Upper lobe of right lung (tissue), 1 donor: ENCODE measurements at regions not wholly inside any gene's neighbourhood (a gene's known extent, or its start where the extent isn't known, plus 50 kb on each side); places are given as distances from the start of the nearest gene placed in this dataset.

ENCODE experiments used
- ATAC-seq: fragments of 200-7000 bp; cut with Tn5 transposase; one replicate; pipeline ENCODE4 v1.9.1; 2020; ENCODE audit warnings: mild to moderate bottlenecking, moderate library complexity
- DNase-seq: peaks from one replicate; pipeline ENCODE4 v3.0.0-alpha.2; 2020
- H3K27ac ChIP-seq: fragments of 200-600 bp; one replicate; pipeline ENCODE4 v1.8.0; 2022
- H3K27me3 ChIP-seq: fragments of 200-600 bp; one replicate; pipeline ENCODE4 v1.8.0; 2022; ENCODE audit warnings: mild to moderate bottlenecking
- H3K36me3 ChIP-seq: fragments of 200-600 bp; one replicate; pipeline ENCODE4 v1.8.0; 2022
- H3K4me1 ChIP-seq: fragments of 200-600 bp; one replicate; pipeline ENCODE4 v1.8.0; 2022
- H3K4me3 ChIP-seq: fragments of 200-600 bp; one replicate; pipeline ENCODE4 v1.8.0; 2022; ENCODE audit warnings: mild to moderate bottlenecking
- H3K9me3 ChIP-seq: fragments of 200-600 bp; one replicate; pipeline ENCODE4 v1.8.0; 2022
- intact Hi-C: fragments of 100-400 bp; cut with DNase I; formaldehyde crosslinking; loops from one replicate; pipeline ENCODE4 v1.11.0; 2022
- TF ChIP-seq, protein P1 (sequence below): fragments of 200-600 bp; IDR thresholded peaks from one replicate; pipeline ENCODE4 v1.8.0; 2022; ENCODE audit warnings: antibody characterized with exemption
- donor health status: DM: no; HTN: yes; CAD: no; lungs with severe emphysema.

DNA sequence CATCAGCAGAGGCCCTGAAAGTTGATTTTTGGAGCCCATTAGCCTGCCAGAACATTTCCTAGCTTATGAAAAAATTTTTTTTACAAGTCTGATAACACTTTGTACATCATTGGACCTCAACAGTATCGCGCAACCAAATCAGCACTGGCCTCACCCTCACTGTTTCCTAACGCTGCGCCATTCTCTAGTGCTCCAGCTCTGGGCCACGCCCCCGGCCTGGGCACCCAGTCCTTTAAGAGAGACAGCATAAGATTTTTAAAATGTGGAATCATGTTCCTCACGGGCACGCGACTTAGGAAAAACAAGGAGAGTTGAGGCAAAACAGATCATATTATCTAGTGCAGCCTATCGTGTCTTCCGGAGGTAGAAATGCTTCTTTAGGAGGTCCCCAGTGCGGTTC lies 114.5 kb downstream of the BOD1 start:
- Histone ChIP-seq H3K36me3 (no peaks in the 10 kb centered on the region), H3K9me3 (no peaks in the 10 kb centered on the region), H3K27me3 (no peaks in the 10 kb centered on the region), H3K4me3 (no peak overlapping the region), H3K27ac (no peak overlapping the region), H3K4me1 (no peaks in the 10 kb centered on the region)
- TF ChIP-seq, protein P1, sequence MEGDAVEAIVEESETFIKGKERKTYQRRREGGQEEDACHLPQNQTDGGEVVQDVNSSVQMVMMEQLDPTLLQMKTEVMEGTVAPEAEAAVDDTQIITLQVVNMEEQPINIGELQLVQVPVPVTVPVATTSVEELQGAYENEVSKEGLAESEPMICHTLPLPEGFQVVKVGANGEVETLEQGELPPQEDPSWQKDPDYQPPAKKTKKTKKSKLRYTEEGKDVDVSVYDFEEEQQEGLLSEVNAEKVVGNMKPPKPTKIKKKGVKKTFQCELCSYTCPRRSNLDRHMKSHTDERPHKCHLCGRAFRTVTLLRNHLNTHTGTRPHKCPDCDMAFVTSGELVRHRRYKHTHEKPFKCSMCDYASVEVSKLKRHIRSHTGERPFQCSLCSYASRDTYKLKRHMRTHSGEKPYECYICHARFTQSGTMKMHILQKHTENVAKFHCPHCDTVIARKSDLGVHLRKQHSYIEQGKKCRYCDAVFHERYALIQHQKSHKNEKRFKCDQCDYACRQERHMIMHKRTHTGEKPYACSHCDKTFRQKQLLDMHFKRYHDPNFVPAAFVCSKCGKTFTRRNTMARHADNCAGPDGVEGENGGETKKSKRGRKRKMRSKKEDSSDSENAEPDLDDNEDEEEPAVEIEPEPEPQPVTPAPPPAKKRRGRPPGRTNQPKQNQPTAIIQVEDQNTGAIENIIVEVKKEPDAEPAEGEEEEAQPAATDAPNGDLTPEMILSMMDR: no peak
- intact Hi-C loops: no loop called here
- ATAC-seq (no peak), DNase-seq (no peak)

DNA sequence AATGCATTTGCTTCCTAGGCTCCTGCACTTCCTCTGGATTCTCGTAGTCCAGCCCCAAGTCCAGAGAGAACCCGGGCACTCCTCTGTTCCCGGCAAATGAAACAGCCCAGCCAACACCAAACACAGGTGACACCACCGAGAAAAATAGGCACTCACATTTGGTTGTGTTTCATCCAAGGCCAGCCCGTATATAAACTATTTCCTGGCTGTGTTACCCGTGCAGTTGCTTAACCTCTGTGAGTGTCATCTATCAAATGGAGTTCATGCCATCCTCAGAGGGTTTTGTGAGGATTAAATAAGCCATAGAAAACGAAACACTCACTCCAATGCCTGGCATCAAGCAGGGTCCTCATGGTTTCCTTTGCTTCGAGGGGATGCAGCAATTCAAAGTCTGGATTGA lies 115.2 kb downstream of the BOD1 start:
- no peaks in the 10 kb centered on the region for H3K36me3 ChIP-seq
- H3K4me1 ChIP-seq: no peaks in the 10 kb centered on the region
- DNase-seq: no peak
- TF ChIP-seq, protein P1: no peak
- no peaks in the 10 kb centered on the region for H3K27me3 ChIP-seq
- H3K27ac ChIP-seq: no peak overlapping the region
- intact Hi-C loops: no loop called here
- no peak overlapping the region for H3K4me3 ChIP-seq
- no peak for ATAC-seq
- no peaks in the 10 kb centered on the region for H3K9me3 ChIP-seq

DNA sequence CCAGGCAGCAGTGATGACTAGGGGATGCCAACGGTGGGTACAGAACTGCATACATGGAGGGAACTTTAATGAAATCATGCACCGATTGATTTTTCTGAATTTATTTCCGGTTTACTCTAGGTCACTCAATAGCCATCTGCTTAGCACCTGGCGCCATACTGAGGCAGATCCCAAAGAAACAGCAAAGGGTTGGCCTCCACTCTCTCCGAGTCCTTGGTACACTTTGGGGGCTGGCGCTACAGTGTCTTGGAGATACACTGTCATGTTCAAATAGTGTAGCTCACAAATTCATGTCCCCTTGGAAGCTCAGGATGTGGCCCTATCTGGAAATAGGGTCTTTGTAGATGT lies 116.3 kb downstream of the BOD1 start:
- TF ChIP-seq, protein P1: no peak
- H3K36me3 ChIP-seq: no peaks in the 10 kb centered on the region
- ATAC-seq (no peak), DNase-seq (no peak)
- H3K4me3 ChIP-seq: no peak overlapping the region
- H3K9me3 ChIP-seq: no peaks in the 10 kb centered on the region
- intact Hi-C loops: no loop called here
- H3K4me1 ChIP-seq: no peaks in the 10 kb centered on the region
- no peaks in the 10 kb centered on the region for H3K27me3 ChIP-seq
- H3K27ac ChIP-seq: no peak overlapping the region

GRCh38 chr5:173499471-173500212 lies 116.8 kb downstream of the BOD1 start:
- ATAC-seq: peak; percentile 29

DNA sequence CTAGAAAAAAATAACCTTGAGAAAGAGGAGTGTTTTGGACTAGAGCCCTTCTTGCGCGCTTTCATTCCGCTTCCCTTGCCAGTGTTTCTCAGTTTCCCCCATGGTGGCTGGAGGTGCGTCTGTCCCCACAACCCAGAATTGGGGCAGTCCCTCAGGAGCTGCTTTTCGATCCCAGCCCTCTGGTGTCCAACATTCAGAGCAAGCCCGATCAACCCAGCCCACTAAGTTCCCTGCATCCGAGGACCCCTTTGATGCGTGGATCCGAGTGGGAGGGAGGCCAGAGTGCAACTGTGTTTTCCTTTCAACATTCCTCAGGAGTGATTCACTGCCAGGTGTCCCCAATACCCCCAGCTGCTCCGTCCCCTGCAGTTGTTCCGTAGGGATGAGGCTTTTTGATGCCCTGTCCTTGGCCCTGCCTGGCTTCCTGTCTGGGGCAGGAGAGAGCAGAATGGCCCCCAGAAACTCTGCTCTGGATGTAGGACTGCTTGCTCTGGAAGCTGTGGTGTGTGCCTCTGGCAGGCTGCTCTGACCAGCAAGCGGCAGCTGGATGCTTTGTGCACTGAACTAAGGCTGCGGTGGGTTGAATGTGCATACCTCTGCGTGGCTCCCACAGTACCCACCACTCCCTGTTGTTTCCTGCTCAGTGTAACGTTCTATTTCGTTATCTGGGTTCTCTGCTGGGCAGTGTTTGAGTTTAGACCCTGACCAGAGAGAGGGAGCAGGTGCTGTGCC lies 117.5 kb downstream of the BOD1 start:
- no peaks in the 10 kb centered on the region for H3K36me3 ChIP-seq
- H3K9me3 ChIP-seq: no peaks in the 10 kb centered on the region
- no peaks in the 10 kb centered on the region for H3K4me1 ChIP-seq
- peak; percentile 6 for ATAC-seq
- no peaks in the 10 kb centered on the region for H3K27me3 ChIP-seq
- no peak overlapping the region for H3K4me3 ChIP-seq
- no peak overlapping the region for H3K27ac ChIP-seq
- TF ChIP-seq, protein P1: no peak
- intact Hi-C loops: no loop called here
- no peak for DNase-seq

More at GRCh38 chr5:173499471-173500212, 116.8 kb downstream of the BOD1 start:
- Histone ChIP-seq H3K4me3 (no peak overlapping the region), H3K9me3 (no peaks in the 10 kb centered on the region), H3K27me3 (no peaks in the 10 kb centered on the region), H3K27ac (no peak overlapping the region), H3K36me3 (no peaks in the 10 kb centered on the region), H3K4me1 (no peaks in the 10 kb centered on the region)
- intact Hi-C loops: no loop called here
- TF ChIP-seq, protein P1: no peak
- no peak for DNase-seq
